ENCODE measurements at regions not wholly inside any gene's neighbourhood (a gene's known extent, or its start where the extent isn't known, plus 50 kb on each side); places are given as distances from the start of the nearest gene placed in this dataset.
"Not testable (repeated sequence)": the region's sequence is repeated elsewhere in the genome, so short reads cannot be mapped to it uniquely, and the experiment has no call there.

DNA sequence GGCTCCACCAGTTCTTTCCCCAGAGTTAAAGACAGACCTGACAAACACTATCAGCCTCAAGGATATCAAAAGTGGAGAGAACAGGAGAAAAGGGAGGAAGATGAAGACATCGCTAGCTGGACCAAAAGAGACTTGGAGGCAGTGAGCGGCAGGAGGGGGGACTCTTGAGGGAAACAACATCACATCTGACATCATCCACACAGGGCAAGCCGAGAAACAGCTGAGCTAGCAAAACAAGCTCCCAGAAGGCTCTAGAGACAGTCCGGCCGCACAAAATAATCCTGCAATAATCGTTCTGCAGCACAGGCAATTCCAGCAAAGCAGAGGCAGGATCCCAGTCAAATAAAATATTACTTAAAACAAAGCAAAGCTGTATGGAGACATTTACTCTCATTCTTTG, 239.8 kb downstream of the EN1 start:
- no peak for DNase-seq

DNA sequence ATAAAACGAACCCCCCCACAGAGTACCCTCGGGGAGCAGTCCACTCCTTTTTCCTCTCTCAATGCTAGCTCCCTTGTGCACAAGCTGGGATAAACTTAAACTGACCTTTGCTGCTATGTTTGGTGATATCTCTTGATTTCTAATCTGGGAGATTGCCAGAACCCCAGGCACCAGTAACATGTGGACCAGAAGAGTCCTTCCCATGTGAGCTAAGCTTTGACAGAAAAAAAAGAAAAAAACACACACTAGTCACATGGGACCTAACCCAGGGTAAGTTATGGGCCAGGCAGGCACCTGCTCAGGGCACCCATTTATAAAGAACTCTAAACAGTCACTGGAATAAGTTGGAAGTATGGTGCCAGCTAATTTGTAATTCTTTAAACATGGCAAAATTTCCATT, 242.6 kb downstream of the EN1 start:
- no peak for DNase-seq

DNA sequence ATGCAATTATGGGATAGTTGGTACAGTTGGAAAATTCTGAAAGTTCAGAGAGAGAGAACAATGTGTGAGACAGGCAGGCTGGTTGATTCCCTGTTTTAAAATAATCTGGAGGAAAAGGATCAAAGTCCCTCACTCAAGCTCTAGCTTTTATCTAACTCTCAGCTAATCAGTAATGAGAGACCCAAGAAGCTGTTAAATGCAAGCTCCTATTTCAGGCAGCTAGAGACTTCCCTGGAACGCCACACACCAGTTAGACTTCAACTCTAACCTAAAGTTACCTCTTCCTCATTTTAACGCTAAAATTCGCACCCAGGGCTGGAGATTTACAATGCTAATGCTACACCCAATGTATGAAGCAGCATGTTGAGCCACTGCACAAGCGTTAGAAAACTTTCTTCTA, 243.1 kb downstream of the EN1 start:
- no peak for DNase-seq

GRCh38 chr2:118599141-118599540, 248.3 kb downstream of the EN1 start:
- no peak for DNase-seq

GRCh38 chr2:118596620-118597019, 250.8 kb downstream of the EN1 start:
- no peak for DNase-seq

DNA sequence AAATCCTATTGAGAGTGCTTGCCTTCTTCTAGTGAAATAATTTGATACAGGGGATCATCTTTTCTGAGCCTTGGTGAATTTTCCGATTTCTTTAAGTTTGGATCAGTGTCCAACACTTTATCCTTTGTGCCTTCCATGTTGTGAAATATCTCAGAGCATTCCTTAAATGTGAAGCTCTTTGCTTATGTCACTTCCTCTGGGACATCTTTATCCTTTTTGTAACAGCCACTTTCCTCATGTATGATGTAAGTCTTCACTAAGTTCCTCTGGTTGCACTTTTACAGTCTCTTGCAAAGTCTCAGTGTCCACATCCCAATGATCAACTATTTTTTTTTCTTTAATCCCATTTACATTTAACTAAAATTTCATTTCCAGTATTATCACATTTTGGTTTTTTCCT, 254.2 kb downstream of the EN1 start:
- DNase-seq: no peak

DNA sequence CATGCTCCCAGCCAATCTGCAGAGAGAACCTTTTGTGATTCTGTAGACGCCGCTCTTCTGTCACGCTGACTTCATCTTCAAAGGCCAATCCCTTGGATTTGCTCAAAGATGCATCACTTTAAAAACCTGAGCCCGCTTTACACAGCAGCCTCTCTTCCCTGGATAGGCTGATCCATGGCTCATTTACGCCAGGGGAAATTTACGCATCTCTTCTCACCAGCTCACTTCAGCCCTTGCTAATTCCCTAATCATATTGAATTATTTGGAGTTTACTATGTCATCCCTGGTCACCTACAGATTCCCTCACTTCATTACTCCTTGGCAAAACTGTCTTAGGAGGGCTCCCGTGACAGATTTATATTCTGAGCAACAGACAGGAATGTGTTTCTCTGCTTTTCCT, 256.2 kb downstream of the EN1 start:
- no peak for DNase-seq

DNA sequence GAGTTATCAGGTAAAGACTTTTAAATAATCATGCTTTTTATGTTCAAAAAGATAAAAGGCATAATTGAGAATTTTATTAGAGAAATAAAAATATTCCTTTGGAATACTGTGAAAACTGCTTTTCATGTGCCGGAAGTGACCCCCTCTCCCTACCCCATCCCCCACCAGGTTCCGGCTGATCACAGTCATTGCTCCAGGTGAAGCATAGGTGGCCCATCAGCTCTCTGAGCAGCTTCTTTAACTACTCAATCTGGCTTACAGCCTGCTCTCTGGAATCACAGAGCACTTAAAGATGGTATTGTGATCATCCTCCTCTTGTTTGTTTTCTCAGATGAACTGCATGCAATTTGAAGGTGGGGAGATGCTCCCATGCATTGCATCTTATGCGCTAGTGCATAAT, 257.7 kb downstream of the EN1 start:
- DNase-seq: no peak

GRCh38 chr2:118588850-118589249, 258.6 kb downstream of the EN1 start:
- no peak for DNase-seq

GRCh38 chr2:118586312-118586711, 261.1 kb downstream of the EN1 start:
- no peak for DNase-seq

GRCh38 chr2:118584877-118585276, 262.6 kb downstream of the EN1 start:
- DNase-seq: no peak

DNA sequence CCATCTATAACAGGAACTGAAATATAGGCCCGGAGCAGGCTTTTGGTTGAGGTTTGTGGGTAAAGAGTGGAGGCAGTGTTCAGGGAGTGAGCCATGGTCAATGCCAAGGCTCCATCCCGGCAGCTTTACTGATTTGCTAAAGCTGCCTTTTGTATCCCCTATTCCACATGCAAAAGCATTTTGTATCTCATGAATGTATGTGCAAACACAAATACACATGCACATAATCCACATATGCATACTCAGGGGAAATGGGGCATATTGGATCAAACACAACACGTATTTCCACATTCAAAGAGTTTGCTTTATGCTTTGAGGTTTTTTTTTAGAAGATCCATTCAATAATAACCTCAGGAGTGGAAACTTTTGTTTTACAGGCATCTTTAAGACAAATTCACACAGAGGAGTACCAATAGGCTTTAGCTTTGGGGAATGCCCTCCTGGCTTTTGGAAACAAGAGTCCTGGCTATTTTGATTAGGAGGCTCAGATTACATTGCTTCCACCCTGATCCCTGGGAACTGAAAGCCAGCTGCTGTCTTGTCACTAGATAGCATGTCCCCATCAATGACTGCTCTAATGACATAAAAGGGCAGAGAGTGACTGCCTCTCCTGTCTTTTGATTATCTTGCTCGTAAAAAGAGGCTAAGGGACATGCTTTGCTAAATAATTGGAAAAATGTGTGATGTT, 263.2 kb downstream of the EN1 start:
- no peak for DNase-seq

DNA sequence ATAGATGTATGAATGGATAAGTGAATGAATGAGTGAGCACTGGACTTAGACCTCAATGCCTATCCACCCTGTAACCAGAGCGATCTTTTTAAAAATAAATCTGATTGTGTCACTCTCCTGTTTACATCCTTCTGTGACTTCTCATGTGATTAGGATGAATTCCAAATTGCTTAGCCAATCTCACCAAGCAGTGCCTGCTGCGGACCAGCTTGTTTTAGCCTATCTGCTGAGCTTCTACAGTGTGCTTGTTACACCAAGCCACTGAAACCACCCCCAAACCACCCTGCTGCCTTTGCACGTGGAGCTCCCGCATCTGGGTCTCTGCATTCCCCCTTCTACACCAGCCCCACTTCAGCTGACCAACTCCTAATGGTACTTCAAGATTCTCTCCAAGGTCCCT, 265.4 kb downstream of the EN1 start:
- no peak for DNase-seq

DNA sequence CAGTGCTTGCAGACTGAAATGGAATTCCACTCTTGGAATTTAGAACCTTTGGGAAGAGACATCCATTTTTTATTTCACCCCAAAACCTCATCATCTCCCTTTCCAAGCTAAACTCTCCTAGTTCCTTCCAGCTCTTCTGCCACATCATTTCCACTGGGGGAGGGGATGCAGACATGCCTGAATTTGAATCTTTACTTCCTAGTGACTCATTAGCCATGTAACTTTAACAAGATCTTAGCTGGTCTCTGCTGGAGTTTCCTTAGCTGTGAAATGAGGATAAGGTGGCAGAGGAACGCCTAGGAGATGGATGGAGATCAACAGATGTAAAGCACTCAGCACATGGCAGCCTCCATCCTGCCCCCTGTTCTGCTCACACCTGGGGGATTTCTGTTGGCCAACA, 266.8 kb downstream of the EN1 start:
- no peak for DNase-seq

- DNase-seq: no peak
These were observed 267.3 kb downstream of the EN1 start for GRCh38 chr2:118580107-118580506.

DNA sequence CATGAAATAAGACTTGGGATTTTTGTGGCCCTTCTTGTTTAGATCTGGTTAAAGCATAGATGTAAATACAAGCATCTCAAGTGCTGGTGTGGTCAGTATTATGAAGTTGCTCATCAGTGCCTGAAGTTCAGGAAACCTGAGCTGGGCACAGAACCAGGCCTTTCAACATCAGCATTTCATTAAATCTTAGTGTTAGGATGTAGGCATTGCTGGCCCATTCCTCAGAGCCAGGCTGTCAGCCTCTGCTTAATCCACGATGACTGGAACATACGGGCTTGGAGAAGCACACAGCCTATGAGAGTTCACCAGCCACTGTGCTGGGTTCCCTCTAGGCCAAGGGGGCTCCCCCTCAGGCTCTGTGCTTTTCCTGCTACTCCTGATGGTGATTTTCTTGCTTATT, 270.2 kb downstream of the EN1 start:
- no peak for DNase-seq

- DNase-seq: no peak
These were observed 271.2 kb downstream of the EN1 start for GRCh38 chr2:118576109-118576855.

DNA sequence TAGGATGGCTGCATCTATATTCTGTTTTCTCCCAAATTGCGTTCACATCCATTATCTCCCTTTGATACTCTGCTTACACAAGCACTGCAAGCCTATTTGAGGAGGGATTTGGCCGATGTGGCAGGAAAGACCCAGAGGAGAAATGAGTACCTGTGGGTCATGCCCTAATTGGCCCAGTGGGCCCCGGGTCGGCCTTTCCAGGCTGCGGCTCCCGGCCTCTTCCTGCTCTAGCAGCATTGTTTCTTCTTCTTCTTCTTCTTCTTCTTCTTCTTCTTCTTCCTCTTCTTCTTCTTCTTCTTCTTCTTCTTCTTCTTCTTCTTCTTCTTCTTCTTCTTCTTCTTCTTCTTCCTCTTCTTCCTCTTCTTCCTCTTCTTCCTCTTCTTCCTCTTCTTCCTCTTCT, 275.1 kb downstream of the EN1 start:
- not testable (repeated sequence) for DNase-seq

GRCh38 chr2:118569876-118570535, 277.4 kb downstream of the EN1 start:
- DNase-seq: no peak

- DNase-seq: no peak
These were observed 278.7 kb downstream of the EN1 start for GRCh38 chr2:118568700-118569099.

DNA sequence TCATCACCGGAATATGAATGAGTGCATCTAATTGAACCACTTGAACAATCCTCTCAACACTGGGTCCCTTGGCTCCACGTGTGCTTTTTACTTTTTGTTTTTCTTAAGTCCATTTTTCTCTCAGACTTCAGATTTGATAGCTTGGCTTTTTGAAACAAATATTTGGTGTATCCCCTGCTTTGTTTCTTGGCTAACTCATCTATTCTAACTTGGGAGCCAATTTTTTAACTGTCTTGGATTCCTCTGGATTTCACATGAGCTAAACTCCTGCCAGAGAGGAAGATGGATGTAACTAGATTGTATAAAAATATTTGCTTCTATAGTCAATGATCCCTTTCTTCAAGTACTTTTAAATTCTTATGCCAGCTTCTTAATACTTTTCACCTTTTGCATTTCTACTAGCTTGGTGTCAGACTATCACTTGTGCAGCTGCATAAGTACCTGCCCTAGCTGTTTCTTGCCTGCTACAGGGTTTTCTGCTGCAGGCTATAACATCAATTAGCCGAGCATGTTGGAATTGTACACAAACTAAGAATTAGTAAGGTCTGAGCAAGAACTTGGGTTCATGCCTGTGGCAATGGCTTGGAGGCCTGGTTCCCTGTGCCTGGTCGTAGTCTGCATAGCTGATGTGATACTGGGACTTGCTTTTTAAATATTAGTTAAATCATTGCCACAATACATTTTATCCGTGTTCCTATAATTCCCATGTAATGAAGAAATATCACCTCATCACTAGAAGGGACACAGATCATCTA, 281.5 kb downstream of the EN1 start:
- DNase-seq: no peak

DNA sequence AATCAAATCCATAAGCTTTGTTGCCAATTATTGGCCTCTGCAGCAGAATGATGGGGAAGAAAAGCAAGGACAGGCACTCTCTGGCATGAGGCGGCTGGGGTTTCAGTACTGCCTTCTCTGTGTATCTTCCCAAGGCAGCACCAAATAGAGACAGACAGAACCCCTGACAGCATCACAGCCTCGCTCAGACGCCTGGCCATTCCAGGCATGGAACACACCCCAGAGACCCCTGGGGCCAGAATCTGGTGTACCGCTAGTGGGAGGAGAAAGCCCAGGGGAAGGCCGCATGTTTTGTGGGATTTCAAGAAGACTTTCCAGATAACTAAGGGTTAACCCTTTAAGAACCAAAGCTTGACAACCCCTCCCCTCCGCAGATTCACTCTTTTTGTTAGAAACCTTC, 282.1 kb downstream of the EN1 start:
- DNase-seq: no peak

DNA sequence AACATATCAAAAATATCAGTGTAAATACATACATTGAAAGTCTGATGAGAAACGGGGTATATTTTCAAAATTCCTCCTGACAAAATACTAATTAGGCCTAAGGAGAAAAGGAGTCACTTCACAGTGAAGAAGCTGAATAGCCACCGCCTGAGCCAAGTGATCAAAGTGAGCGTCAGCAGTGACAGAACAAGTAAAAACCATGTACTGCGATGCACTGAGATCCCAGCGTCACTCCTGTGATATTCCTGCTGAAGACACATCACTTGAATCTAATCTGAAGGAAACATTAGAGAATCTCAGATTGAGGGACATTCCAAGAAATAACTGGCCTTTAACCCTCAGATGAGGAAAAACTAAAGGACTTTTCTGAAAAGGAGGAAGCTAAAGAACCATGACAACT, 285.3 kb downstream of the EN1 start:
- DNase-seq: no peak

GRCh38 chr2:118558846-118559245, 288.6 kb downstream of the EN1 start:
- DNase-seq: no peak
